GM23338 (cell line): ENCODE measurements at regions not wholly inside any gene's neighbourhood (a gene's known extent, or its start where the extent isn't known, plus 50 kb on each side); places are given as distances from the start of the nearest gene placed in this dataset.

Source experiments
- ATAC-seq: fragments of 200-7000 bp; cut with Tn5 transposase; 3 replicates; pipeline ENCODE4 v1.9.1; 2020
- DNase-seq: peaks from one replicate; pipeline ENCODE4 v3.0.0-alpha.2; 2015; ENCODE audit warnings: low spot score
- H2AFZ ChIP-seq: fragments of 200-600 bp; sonication (generic); 2 replicates; pipeline ENCODE4 v1.8.0; 2016; ENCODE audit warnings: antibody characterized with exemption, mild to moderate bottlenecking, moderate library complexity
- H3F3A ChIP-seq: fragments of 200-600 bp; sonication (generic); replicated peaks from 2 replicates; pipeline ENCODE4 v1.8.0; 2017; ENCODE audit warnings: antibody characterized with exemption, mixed run types, low read depth
- H3K27ac ChIP-seq: fragments of 200-600 bp; sonication (generic); 2 replicates; pipeline ENCODE4 v1.6.1; 2016; ENCODE audit warnings: low read depth
- H3K27me3 ChIP-seq: fragments of 200-600 bp; sonication (generic); 2 replicates; pipeline ENCODE4 v1.8.0; 2016; ENCODE audit warnings: mild to moderate bottlenecking, mixed run types, moderate library complexity; ENCODE audit not compliant: insufficient read depth
- H3K36me3 ChIP-seq: fragments of 200-600 bp; sonication (generic); 2 replicates; pipeline ENCODE4 v1.8.0; 2016; ENCODE audit warnings: mild to moderate bottlenecking; ENCODE audit not compliant: insufficient read depth
- H3K4me1 ChIP-seq: fragments of 200-600 bp; sonication (generic); 2 replicates; pipeline ENCODE4 v1.8.0; 2016; ENCODE audit warnings: mild to moderate bottlenecking, moderate library complexity; ENCODE audit not compliant: insufficient read depth
- H3K4me2 ChIP-seq: fragments of 200-600 bp; sonication (generic); 2 replicates; pipeline ENCODE4 v1.7.1; 2017; ENCODE audit warnings: mixed run types
- H3K4me3 ChIP-seq: fragments of 200-600 bp; sonication (generic); 2 replicates; pipeline ENCODE4 v1.6.1; 2016; ENCODE audit warnings: mixed run types
- H3K79me2 ChIP-seq: fragments of 200-600 bp; sonication (generic); replicated peaks from 2 replicates; pipeline ENCODE4 v1.8.0; 2017; ENCODE audit warnings: mild to moderate bottlenecking; ENCODE audit not compliant: insufficient read depth
- H3K9me2 ChIP-seq: fragments of 200-600 bp; sonication (generic); 2 replicates; pipeline ENCODE4 v1.8.0; 2017; ENCODE audit not compliant: insufficient read depth
- H4K20me1 ChIP-seq: fragments of 200-600 bp; sonication (generic); replicated peaks from 2 replicates; pipeline ENCODE4 v1.8.0; 2017; ENCODE audit warnings: mild to moderate bottlenecking; ENCODE audit not compliant: insufficient read depth
- H3K27ac Mint-ChIP-seq: 2 replicates; pipeline ENCODE4 v1.8.0; 2020; ENCODE audit warnings: inconsistent platforms, mild to moderate bottlenecking, moderate library complexity, mixed read lengths
- H3K27me3 Mint-ChIP-seq: 3 replicates; pipeline ENCODE4 v1.8.0; 2022; ENCODE audit warnings: low read depth, mild to moderate bottlenecking, moderate library complexity, mixed read lengths, inconsistent platforms; ENCODE audit not compliant: insufficient read depth, poor library complexity
- H3K36me3 Mint-ChIP-seq: 3 replicates; pipeline ENCODE4 v1.8.0; 2021; ENCODE audit warnings: low read depth, mild to moderate bottlenecking, inconsistent platforms, moderate library complexity, mixed read lengths
- H3K4me1 Mint-ChIP-seq: 3 replicates; pipeline ENCODE4 v1.8.0; 2020; ENCODE audit warnings: mild to moderate bottlenecking, inconsistent platforms, mixed read lengths
- H3K4me3 Mint-ChIP-seq: 3 replicates; pipeline ENCODE4 v1.8.0; 2021; ENCODE audit warnings: moderate library complexity, mild to moderate bottlenecking, inconsistent platforms, mixed read lengths
- H3K9me3 Mint-ChIP-seq: 3 replicates; pipeline ENCODE4 v1.8.0; 2020; ENCODE audit warnings: moderate library complexity, mild to moderate bottlenecking, inconsistent platforms, mixed read lengths
- CREB1 ChIP-seq: fragments of 250-450 bp; sonication (Bioruptor Pico); IDR thresholded peaks from 2 replicates; pipeline ENCODE4 v1.5.0; 2020; ENCODE audit warnings: low read depth, mild to moderate bottlenecking, moderate library complexity
- EZH2 ChIP-seq: fragments of 200-600 bp; sonication (generic); IDR thresholded peaks from one replicate; pipeline ENCODE4 v1.8.0; 2017; ENCODE audit warnings: antibody characterized with exemption, mild to moderate bottlenecking, low read depth; ENCODE audit not compliant: unreplicated experiment
- EZH2phosphoT487 ChIP-seq: fragments of 200-600 bp; sonication (generic); IDR thresholded peaks from one replicate; pipeline ENCODE4 v1.8.1; 2018; ENCODE audit warnings: antibody characterized with exemption; ENCODE audit not compliant: unreplicated experiment
- JUNB ChIP-seq: IDR thresholded peaks from one replicate; pipeline ENCODE4 v1.6.1; 2016; ENCODE audit warnings: antibody characterized with exemption; ENCODE audit not compliant: unreplicated experiment
- NANOG ChIP-seq: IDR thresholded peaks from 2 replicates; pipeline ENCODE4 v1.6.1; 2016; ENCODE audit warnings: antibody characterized with exemption, borderline replicate concordance
- POLR2AphosphoS5 ChIP-seq: IDR thresholded peaks from 2 replicates; pipeline ENCODE4 v1.6.1; 2016; ENCODE audit warnings: antibody characterized with exemption, low read depth
- REST ChIP-seq: IDR thresholded peaks from one replicate; pipeline ENCODE4 v1.6.1; 2018; ENCODE audit warnings: antibody characterized with exemption; ENCODE audit not compliant: unreplicated experiment
- STAT1 ChIP-seq: IDR thresholded peaks from one replicate; pipeline ENCODE4 v1.6.1; 2016; ENCODE audit warnings: antibody characterized with exemption; ENCODE audit not compliant: unreplicated experiment
- ZNF114 ChIP-seq: fragments of 250-450 bp; sonication (Bioruptor Pico); IDR thresholded peaks from 2 replicates; pipeline ENCODE4 v1.5.0; 2020; ENCODE audit warnings: mild to moderate bottlenecking, moderate library complexity
- ZNF331 ChIP-seq: fragments of 250-450 bp; sonication (Bioruptor Pico); IDR thresholded peaks from 2 replicates; pipeline ENCODE4 v1.5.0; 2020; ENCODE audit warnings: low read depth, mild to moderate bottlenecking, moderate library complexity
- TF ChIP-seq, protein P1 (sequence below): fragments of 250-450 bp; sonication (Bioruptor Pico); IDR thresholded peaks from 2 replicates; pipeline ENCODE4 v1.5.0; 2020; ENCODE audit warnings: mild to moderate bottlenecking, moderate library complexity
- TF ChIP-seq, protein P2 (sequence below), 2 experiments: fragments of 200-600 bp in 1 of 2; sonication (generic) in 1 of 2; conservative IDR thresholded peaks; 2 replicates each; pipeline versions ENCODE4 v1.5.1 to v1.6.1; 2016 to 2017; ENCODE audit warnings: antibody characterized with exemption in 2 of 2, low read depth in 2 of 2, mild to moderate bottlenecking in 2 of 2, moderate library complexity in 1 of 2
- TF ChIP-seq, protein P3 (sequence below): IDR thresholded peaks from 2 replicates; pipeline ENCODE4 v1.6.1; 2016; ENCODE audit warnings: antibody characterized with exemption

DNA sequence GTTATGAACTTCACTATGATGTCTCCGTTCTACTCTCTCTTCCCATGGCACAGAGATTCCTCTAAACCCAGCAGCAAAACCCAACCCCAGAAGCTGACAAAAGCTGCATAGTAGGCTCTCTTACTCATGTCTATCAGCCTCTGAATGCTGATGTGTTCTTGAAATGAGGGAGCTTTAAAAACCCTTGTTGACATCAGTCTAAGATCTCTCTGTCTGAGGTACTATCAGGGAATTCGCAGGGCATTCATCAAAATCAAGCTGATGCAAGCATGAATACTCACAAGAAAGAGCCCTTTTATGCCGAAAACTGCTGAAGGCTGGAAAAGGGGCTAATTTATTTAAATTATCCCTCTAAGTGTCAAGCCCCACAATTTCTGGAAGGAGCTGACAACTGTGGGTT lies 710.6 kb upstream of the FANCL start:
- no peak overlapping the region for H2AFZ ChIP-seq
- no peak overlapping the region for H3K27ac ChIP-seq
- no peaks in the 10 kb centered on the region for H4K20me1 ChIP-seq
- Mint-ChIP-seq H3K27me3 (no peaks in the 10 kb centered on the region), H3K4me3 (no peak overlapping the region), H3K27ac (peak overlapping the region; percentile 3; the same call in 1 of the 2 replicates), H3K9me3 (no peaks in the 10 kb centered on the region), H3K36me3 (no peaks in the 10 kb centered on the region), H3K4me1 (peaks cover 44% of the 10 kb centered on the region)
- DNase-seq (no peak), ATAC-seq (no peak)
- no peaks in the 10 kb centered on the region for H3K36me3 ChIP-seq
- no peaks in the 10 kb centered on the region for H3F3A ChIP-seq
- H3K4me1 ChIP-seq: peaks cover 52% of the 10 kb centered on the region
- no peak for TF ChIP-seq NANOG
- TF ChIP-seq POLR2AphosphoS5: no peak
- TF ChIP-seq, protein P1, sequence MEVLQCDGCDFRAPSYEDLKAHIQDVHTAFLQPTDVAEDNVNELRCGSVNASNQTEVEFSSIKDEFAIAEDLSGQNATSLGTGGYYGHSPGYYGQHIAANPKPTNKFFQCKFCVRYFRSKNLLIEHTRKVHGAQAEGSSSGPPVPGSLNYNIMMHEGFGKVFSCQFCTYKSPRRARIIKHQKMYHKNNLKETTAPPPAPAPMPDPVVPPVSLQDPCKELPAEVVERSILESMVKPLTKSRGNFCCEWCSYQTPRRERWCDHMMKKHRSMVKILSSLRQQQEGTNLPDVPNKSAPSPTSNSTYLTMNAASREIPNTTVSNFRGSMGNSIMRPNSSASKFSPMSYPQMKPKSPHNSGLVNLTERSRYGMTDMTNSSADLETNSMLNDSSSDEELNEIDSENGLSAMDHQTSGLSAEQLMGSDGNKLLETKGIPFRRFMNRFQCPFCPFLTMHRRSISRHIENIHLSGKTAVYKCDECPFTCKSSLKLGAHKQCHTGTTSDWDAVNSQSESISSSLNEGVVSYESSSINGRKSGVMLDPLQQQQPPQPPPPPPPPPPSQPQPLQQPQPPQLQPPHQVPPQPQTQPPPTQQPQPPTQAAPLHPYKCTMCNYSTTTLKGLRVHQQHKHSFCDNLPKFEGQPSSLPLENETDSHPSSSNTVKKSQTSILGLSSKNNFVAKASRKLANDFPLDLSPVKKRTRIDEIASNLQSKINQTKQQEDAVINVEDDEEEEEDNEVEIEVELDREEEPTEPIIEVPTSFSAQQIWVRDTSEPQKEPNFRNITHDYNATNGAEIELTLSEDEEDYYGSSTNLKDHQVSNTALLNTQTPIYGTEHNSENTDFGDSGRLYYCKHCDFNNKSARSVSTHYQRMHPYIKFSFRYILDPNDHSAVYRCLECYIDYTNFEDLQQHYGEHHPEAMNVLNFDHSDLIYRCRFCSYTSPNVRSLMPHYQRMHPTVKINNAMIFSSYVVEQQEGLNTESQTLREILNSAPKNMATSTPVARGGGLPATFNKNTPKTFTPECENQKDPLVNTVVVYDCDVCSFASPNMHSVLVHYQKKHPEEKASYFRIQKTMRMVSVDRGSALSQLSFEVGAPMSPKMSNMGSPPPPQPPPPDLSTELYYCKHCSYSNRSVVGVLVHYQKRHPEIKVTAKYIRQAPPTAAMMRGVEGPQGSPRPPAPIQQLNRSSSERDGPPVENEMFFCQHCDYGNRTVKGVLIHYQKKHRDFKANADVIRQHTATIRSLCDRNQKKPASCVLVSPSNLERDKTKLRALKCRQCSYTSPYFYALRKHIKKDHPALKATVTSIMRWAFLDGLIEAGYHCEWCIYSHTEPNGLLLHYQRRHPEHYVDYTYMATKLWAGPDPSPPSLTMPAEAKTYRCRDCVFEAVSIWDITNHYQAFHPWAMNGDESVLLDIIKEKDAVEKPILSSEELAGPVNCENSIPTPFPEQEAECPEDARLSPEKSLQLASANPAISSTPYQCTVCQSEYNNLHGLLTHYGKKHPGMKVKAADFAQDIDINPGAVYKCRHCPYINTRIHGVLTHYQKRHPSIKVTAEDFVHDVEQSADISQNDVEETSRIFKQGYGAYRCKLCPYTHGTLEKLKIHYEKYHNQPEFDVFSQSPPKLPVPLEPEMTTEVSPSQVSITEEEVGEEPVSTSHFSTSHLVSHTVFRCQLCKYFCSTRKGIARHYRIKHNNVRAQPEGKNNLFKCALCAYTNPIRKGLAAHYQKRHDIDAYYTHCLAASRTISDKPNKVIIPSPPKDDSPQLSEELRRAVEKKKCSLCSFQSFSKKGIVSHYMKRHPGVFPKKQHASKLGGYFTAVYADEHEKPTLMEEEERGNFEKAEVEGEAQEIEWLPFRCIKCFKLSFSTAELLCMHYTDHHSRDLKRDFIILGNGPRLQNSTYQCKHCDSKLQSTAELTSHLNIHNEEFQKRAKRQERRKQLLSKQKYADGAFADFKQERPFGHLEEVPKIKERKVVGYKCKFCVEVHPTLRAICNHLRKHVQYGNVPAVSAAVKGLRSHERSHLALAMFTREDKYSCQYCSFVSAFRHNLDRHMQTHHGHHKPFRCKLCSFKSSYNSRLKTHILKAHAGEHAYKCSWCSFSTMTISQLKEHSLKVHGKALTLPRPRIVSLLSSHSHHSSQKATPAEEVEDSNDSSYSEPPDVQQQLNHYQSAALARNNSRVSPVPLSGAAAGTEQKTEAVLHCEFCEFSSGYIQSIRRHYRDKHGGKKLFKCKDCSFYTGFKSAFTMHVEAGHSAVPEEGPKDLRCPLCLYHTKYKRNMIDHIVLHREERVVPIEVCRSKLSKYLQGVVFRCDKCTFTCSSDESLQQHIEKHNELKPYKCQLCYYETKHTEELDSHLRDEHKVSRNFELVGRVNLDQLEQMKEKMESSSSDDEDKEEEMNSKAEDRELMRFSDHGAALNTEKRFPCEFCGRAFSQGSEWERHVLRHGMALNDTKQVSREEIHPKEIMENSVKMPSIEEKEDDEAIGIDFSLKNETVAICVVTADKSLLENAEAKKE: no peak
- TF ChIP-seq REST: no peak
- TF ChIP-seq CREB1 (CRISPR knock-in tag): no peak
- TF ChIP-seq, protein P2, sequence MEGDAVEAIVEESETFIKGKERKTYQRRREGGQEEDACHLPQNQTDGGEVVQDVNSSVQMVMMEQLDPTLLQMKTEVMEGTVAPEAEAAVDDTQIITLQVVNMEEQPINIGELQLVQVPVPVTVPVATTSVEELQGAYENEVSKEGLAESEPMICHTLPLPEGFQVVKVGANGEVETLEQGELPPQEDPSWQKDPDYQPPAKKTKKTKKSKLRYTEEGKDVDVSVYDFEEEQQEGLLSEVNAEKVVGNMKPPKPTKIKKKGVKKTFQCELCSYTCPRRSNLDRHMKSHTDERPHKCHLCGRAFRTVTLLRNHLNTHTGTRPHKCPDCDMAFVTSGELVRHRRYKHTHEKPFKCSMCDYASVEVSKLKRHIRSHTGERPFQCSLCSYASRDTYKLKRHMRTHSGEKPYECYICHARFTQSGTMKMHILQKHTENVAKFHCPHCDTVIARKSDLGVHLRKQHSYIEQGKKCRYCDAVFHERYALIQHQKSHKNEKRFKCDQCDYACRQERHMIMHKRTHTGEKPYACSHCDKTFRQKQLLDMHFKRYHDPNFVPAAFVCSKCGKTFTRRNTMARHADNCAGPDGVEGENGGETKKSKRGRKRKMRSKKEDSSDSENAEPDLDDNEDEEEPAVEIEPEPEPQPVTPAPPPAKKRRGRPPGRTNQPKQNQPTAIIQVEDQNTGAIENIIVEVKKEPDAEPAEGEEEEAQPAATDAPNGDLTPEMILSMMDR (conservative IDR thresholded peaks at IDR 0.05; ENCODE audit: low read depth in 2 of 2): no peak
- TF ChIP-seq, protein P3, sequence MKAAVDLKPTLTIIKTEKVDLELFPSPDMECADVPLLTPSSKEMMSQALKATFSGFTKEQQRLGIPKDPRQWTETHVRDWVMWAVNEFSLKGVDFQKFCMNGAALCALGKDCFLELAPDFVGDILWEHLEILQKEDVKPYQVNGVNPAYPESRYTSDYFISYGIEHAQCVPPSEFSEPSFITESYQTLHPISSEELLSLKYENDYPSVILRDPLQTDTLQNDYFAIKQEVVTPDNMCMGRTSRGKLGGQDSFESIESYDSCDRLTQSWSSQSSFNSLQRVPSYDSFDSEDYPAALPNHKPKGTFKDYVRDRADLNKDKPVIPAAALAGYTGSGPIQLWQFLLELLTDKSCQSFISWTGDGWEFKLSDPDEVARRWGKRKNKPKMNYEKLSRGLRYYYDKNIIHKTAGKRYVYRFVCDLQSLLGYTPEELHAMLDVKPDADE: no peak
- TF ChIP-seq ZNF331 (CRISPR knock-in tag): no peak
- no peak for TF ChIP-seq JUNB
- TF ChIP-seq EZH2: no peak
- no peak for TF ChIP-seq STAT1
- no peak for TF ChIP-seq EZH2phosphoT487
- no peak for TF ChIP-seq ZNF114 (CRISPR knock-in tag)
- no peaks in the 10 kb centered on the region for H3K27me3 ChIP-seq
- H3K4me2 ChIP-seq: no peak overlapping the region
- no peaks in the 10 kb centered on the region for H3K79me2 ChIP-seq
- H3K9me2 ChIP-seq: no peaks in the 10 kb centered on the region
- H3K4me3 ChIP-seq: no peak overlapping the region
